ENCODE measurements at regions not wholly inside any gene's neighbourhood (a gene's known extent, or its start where the extent isn't known, plus 50 kb on each side); places are given as distances from the start of the nearest gene placed in this dataset.

GRCh38 chr2:187250137-187250536, 197.9 kb downstream of the CALCRL start:
- no peak overlapping the region for H3K27ac Mint-ChIP-seq
- DNase-seq (ENCODE audit: low spot score) (no peak), ATAC-seq (no peak)
- CTCF ChIA-PET, result no interaction called here
- H3K27me3 Mint-ChIP-seq (ENCODE audit: low read depth), result no peaks in the 10 kb centered on the region
- no peaks in the 10 kb centered on the region for H3K36me3 Mint-ChIP-seq
- POLR2A ChIA-PET, result no interaction called here
- H3K4me3 Mint-ChIP-seq, result no peak overlapping the region
- TF ChIP-seq ZNF317 (CRISPR knock-in tag; IDR thresholded peaks at IDR 0.05; ENCODE audit: borderline replicate concordance, low read depth), result no peak
- TF ChIP-seq NR3C1 (CRISPR knock-in tag; conservative IDR thresholded peaks at IDR 0.05; ENCODE audit: low read depth), result no peak
- TF ChIP-seq SMAD4 (CRISPR knock-in tag; IDR thresholded peaks at IDR 0.05), result no peak
- TF ChIP-seq ZNF532 (CRISPR knock-in tag; IDR thresholded peaks at IDR 0.05; ENCODE audit: borderline replicate concordance), result no peak
- TF ChIP-seq NR2C2 (CRISPR knock-in tag; IDR thresholded peaks at IDR 0.05), result no peak
- no peak for TF ChIP-seq FOXP4 (CRISPR knock-in tag; IDR thresholded peaks at IDR 0.05)
- no peak for TF ChIP-seq SP1 (CRISPR knock-in tag; conservative IDR thresholded peaks at IDR 0.05)
- TF ChIP-seq JAZF1 (CRISPR knock-in tag; IDR thresholded peaks at IDR 0.05), result no peak
- no peaks in the 10 kb centered on the region for H3K4me1 Mint-ChIP-seq
- H3K9me3 Mint-ChIP-seq, result no peaks in the 10 kb centered on the region

GRCh38 chr2:187233811-187234210, 214.2 kb downstream of the CALCRL start:
- no peak overlapping the region for H3K27ac Mint-ChIP-seq
- ATAC-seq, result no peak
- DNase-seq (ENCODE audit: low spot score), result no peak
- POLR2A ChIA-PET, result no interaction called here
- no peaks in the 10 kb centered on the region for H3K27me3 Mint-ChIP-seq (ENCODE audit: low read depth)
- H3K4me1 Mint-ChIP-seq, result peaks cover 25% of the 10 kb centered on the region
- TF ChIP-seq NR3C1 (CRISPR knock-in tag; conservative IDR thresholded peaks at IDR 0.05; ENCODE audit: low read depth) (no peak), TEAD1 (CRISPR knock-in tag; IDR thresholded peaks at IDR 0.05) (no peak), NFE2L1 (CRISPR knock-in tag; IDR thresholded peaks at IDR 0.05) (no peak), E2F5 (CRISPR knock-in tag; IDR thresholded peaks at IDR 0.05) (no peak), CTCF (IDR thresholded peaks at IDR 0.05) (no peak), SMAD3 (CRISPR knock-in tag; IDR thresholded peaks at IDR 0.05; ENCODE audit: borderline replicate concordance) (no peak), ELF4 (CRISPR knock-in tag; IDR thresholded peaks at IDR 0.05; ENCODE audit: low read depth) (no peak)
- H3K4me3 Mint-ChIP-seq, result no peak overlapping the region
- CTCF ChIA-PET, result no interaction called here
- H3K9me3 Mint-ChIP-seq, result peaks cover 15% of the 10 kb centered on the region
- 0 out of 2 replicates have a peak, but pooled peaks cover 9% of the 10 kb centered on the region for H3K36me3 Mint-ChIP-seq

- Mint-ChIP-seq H3K4me3 (no peak overlapping the region), H3K36me3 (0 out of 2 replicates have a peak, but pooled peaks cover 9% of the 10 kb centered on the region), H3K9me3 (peaks cover 15% of the 10 kb centered on the region), H3K27ac (no peak overlapping the region), H3K27me3 (ENCODE audit: low read depth) (no peaks in the 10 kb centered on the region), H3K4me1 (peaks cover 28% of the 10 kb centered on the region)
- POLR2A ChIA-PET, result no interaction called here
- ATAC-seq, result no peak
- CTCF ChIA-PET, result no interaction called here
- DNase-seq (ENCODE audit: low spot score), result no peak
- TF ChIP-seq ETV6 (CRISPR knock-in tag; IDR thresholded peaks at IDR 0.05) (no peak), FOXJ3 (CRISPR knock-in tag; IDR thresholded peaks at IDR 0.05; ENCODE audit: borderline replicate concordance) (no peak), ZNF671 (CRISPR knock-in tag; IDR thresholded peaks at IDR 0.05) (no peak), TEAD1 (CRISPR knock-in tag; IDR thresholded peaks at IDR 0.05) (no peak), FOXK1 (CRISPR knock-in tag; IDR thresholded peaks at IDR 0.05) (no peak), ATF2 (CRISPR knock-in tag; IDR thresholded peaks at IDR 0.05; ENCODE audit: borderline replicate concordance, low read depth) (no peak), ZNF317 (CRISPR knock-in tag; IDR thresholded peaks at IDR 0.05; ENCODE audit: borderline replicate concordance, low read depth) (no peak), GTF2I (CRISPR knock-in tag; conservative IDR thresholded peaks at IDR 0.05) (no peak), NFE2L1 (CRISPR knock-in tag; IDR thresholded peaks at IDR 0.05) (no peak), RELA (CRISPR knock-in tag; IDR thresholded peaks at IDR 0.05; ENCODE audit: borderline replicate concordance) (no peak), ZNF138 (CRISPR knock-in tag; conservative IDR thresholded peaks at IDR 0.05) (no peak)
Measured at GRCh38 chr2:187232749-187233148, 215.3 kb downstream of the CALCRL start.
